H1 (cell line): ENCODE measurements at regions not wholly inside any gene's neighbourhood (a gene's known extent, or its start where the extent isn't known, plus 50 kb on each side); places are given as distances from the start of the nearest gene placed in this dataset.

Experiments
- KDM4A ChIP-seq: IDR thresholded peaks from one replicate; pipeline ENCODE4 v1.7.1; 2012; ENCODE audit warnings: low read depth, mild to moderate bottlenecking, moderate library complexity, low read length, inconsistent platforms; ENCODE audit not compliant: severe bottlenecking
- RBBP5 ChIP-seq: IDR thresholded peaks from 2 replicates; pipeline ENCODE4 v1.7.1; 2012; ENCODE audit warnings: low read depth, mild to moderate bottlenecking, inconsistent platforms, low read length, moderate library complexity, borderline replicate concordance
- RNF2 ChIP-seq: fragments of 200-900, 300-1000 bp; sonication (generic); IDR thresholded peaks from 2 replicates; pipeline ENCODE4 v1.7.1; 2016; ENCODE audit warnings: borderline replicate concordance, low read depth, mild to moderate bottlenecking, antibody characterized with exemption, low read length; ENCODE audit not compliant: poor library complexity, severe bottlenecking; ENCODE audit errors: missing control alignments

GRCh38 chr6:166777096-166777630, 150.1 kb upstream of the RPS6KA2 start (continued):
- TF ChIP-seq RBBP5 (no peak), KDM4A (no peak), RNF2 (no peak)
